Mucosa of descending colon (tissue), 3 donors: ENCODE measurements at regions not wholly inside any gene's neighbourhood (a gene's known extent, or its start where the extent isn't known, plus 50 kb on each side); places are given as distances from the start of the nearest gene placed in this dataset.

ENCODE experiments used
- ATAC-seq: fragments of 200-7000 bp; cut with Tn5 transposase; one replicate; pipeline ENCODE4 v1.9.1; 2020; ENCODE audit warnings: mild to moderate bottlenecking, moderate library complexity
- DNase-seq, 3 donors: peaks; one replicate each; pipeline ENCODE4 v3.0.0-alpha.2; 2020
- H3K36me3 ChIP-seq: fragments of 200-600 bp; one replicate; pipeline ENCODE4 v1.8.0; 2021; ENCODE audit warnings: low read depth, mild to moderate bottlenecking
- H3K4me1 ChIP-seq: fragments of 200-600 bp; one replicate; pipeline ENCODE4 v1.8.0; 2021; ENCODE audit warnings: low read depth, mild to moderate bottlenecking
- H3K4me3 ChIP-seq: fragments of 200-600 bp; one replicate; pipeline ENCODE4 v1.8.0; 2021; ENCODE audit warnings: mild to moderate bottlenecking
- H3K9me3 ChIP-seq: fragments of 200-600 bp; one replicate; pipeline ENCODE4 v1.8.0; 2021; ENCODE audit warnings: mild to moderate bottlenecking
- intact Hi-C, 2 donors: fragments of 100-400 bp; cut with DNase I in 1 of 2; cut with micrococcal nuclease in 1 of 2; formaldehyde crosslinking; loops; one replicate each; pipeline versions ENCODE4 v1.11.0 to v1.11.1; 2022; cut with DNase I, micrococcal nuclease
- TF ChIP-seq, protein P1 (sequence below): fragments of 200-600 bp; IDR thresholded peaks from one replicate; pipeline ENCODE4 v1.8.0; 2022; ENCODE audit warnings: antibody characterized with exemption, mild to moderate bottlenecking
- donor health status: DM: no; HTN: no; CAD: no; lungs with moderate emphysema.
- donor health status: DM: no; HTN: no; CAD: no.
- donor health status: DM: no; HTN: yes; CAD: no.

DNA sequence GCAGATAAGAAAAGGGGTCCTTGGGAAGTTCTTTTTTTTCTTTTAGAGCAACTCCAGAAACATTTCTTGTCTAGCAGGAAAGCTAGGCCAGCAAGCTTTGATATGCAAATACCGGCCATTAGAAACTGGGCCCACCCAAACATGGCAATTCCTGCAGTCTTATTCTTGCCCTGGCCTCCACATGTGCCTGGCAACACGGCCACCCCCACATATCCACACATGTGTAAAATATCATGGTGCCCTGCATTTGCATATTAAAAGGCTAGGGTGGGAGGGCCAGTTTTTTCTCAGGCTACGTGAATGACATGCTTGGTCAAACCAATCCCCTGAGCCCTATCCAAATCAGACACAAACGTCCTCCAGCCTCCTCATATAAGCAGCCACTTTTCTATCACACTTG, 171.7 kb upstream of the ZCCHC13 start:
- Histone ChIP-seq H3K36me3 (no peaks in the 10 kb centered on the region), H3K4me1 (no peaks in the 10 kb centered on the region), H3K4me3 (no peak overlapping the region), H3K9me3 (no peaks in the 10 kb centered on the region)
- TF ChIP-seq, protein P1, sequence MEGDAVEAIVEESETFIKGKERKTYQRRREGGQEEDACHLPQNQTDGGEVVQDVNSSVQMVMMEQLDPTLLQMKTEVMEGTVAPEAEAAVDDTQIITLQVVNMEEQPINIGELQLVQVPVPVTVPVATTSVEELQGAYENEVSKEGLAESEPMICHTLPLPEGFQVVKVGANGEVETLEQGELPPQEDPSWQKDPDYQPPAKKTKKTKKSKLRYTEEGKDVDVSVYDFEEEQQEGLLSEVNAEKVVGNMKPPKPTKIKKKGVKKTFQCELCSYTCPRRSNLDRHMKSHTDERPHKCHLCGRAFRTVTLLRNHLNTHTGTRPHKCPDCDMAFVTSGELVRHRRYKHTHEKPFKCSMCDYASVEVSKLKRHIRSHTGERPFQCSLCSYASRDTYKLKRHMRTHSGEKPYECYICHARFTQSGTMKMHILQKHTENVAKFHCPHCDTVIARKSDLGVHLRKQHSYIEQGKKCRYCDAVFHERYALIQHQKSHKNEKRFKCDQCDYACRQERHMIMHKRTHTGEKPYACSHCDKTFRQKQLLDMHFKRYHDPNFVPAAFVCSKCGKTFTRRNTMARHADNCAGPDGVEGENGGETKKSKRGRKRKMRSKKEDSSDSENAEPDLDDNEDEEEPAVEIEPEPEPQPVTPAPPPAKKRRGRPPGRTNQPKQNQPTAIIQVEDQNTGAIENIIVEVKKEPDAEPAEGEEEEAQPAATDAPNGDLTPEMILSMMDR = no peak
- intact Hi-C loops = loop anchor here in 1 of 2 donors (5.0 kb wide), 1 partner anchor 275 kb away; no protein-coding TSS in a partner anchor
- DNase-seq = no peak
- ATAC-seq = no peak

DNA sequence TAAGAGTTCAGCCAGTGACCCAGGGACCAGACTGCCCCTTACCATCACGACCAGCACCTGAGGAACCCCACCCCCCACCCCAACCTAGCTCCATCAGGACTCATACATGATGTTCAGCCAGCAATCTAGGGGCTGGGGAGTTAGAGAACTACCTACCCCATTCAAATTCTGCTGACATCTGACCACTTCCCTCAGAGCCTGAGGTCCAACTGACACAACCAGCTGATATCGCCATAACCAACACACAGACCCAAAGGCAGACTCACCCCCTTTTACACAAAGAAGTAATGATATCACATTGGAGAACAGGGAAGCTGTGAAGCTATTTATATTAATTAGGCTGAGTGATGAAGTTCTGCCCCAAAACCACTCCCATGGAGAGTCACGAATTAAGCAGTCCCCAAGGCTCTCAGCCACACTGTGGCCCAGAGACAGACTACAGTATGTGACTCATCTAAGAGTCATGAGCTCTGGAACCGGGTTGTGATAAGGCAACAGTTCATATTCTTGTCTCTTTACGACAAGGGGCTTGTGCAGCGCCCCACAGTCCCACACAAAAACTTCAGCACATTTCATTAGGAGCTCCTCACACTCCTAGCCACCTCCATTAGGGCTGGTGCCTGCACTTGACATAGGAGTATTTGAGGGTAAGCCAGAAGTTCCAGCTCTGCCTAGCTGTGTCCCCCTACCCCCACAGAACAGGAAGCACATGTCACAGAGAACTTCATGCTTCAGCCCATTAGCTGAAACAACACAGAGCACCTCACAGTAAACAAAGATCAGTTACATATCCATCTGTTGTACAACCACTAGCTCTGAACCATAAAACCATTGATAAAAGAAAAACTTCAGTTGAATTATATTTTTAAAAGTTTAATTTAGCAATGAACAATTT, 184.7 kb upstream of the ZCCHC13 start:
- Histone ChIP-seq H3K4me3 (no peak overlapping the region), H3K9me3 (no peaks in the 10 kb centered on the region), H3K4me1 (no peaks in the 10 kb centered on the region), H3K36me3 (no peaks in the 10 kb centered on the region)
- TF ChIP-seq, protein P1 = no peak
- DNase-seq = no peak
- no peak for ATAC-seq
- intact Hi-C loops = no loop called here

DNA sequence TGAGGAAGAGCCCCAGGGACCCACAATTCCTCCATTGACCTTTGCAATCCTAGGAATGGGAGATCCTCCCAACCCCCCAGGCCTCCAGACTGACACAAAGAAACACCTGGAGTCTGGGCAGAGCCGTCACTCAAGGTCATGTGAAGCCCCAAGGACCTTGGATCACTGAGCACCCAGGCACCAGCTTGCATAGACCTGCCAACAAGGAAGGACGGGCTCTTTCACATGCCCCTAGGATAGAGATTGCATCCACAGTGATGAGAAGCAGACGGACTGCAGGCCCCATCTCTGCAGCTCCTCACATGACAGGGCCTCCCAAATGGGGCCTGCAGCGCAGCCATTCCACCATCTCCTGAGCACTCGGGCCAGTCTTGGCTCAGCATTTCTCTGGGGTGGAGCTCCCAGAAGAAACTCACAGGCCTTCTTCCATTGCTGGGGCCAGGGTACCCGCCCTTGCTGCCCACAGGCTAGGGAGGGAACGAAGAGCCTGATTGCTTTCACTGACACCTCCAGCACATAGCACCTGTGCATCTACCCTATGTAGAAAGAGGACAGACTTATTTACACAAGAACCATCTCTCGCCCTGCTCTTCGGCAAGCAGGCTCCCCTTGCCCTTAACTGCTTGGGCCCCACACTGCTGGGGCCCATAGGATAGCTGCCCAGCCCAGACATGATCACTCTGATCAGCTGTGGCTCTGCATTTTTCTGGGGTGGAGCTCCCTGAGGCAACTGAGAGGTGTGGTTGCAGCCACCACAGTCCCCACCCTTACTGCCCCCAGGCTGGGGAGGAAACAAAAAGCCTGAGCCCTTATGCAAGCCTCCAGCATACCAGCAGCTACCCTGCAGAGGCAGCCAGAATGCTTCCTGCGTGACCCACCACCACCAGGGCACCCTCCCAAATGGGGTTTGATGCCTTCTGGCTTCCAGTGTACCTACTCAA, 185.7 kb upstream of the ZCCHC13 start:
- Histone ChIP-seq H3K36me3 (no peaks in the 10 kb centered on the region), H3K9me3 (no peaks in the 10 kb centered on the region), H3K4me1 (no peaks in the 10 kb centered on the region), H3K4me3 (no peak overlapping the region)
- no peak for DNase-seq
- TF ChIP-seq, protein P1 = no peak
- intact Hi-C loops = no loop called here
- ATAC-seq = no peak

DNA sequence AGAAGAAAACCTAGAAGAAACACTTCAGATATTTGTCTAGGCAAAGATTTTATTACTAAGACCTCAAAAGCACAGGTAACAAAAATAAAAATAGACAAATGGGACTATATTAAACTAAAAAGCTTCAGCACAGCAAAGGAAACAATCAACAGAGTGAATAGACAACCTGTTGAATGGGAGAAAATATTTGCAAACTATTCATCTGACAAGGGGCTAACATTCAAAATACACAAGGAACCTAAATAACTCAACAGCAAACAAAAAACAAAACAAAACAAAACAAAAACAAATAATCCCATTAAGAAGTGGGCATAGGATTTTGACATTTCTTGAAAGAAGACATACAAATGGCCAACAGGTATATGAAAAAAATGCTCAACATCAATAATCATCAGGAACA, 192.7 kb upstream of the ZCCHC13 start:
- Histone ChIP-seq H3K4me1 (no peaks in the 10 kb centered on the region), H3K4me3 (no peak overlapping the region), H3K36me3 (no peaks in the 10 kb centered on the region), H3K9me3 (no peaks in the 10 kb centered on the region)
- DNase-seq = no peak
- TF ChIP-seq, protein P1 = no peak
- no peak for ATAC-seq
- intact Hi-C loops = no loop called here

DNA sequence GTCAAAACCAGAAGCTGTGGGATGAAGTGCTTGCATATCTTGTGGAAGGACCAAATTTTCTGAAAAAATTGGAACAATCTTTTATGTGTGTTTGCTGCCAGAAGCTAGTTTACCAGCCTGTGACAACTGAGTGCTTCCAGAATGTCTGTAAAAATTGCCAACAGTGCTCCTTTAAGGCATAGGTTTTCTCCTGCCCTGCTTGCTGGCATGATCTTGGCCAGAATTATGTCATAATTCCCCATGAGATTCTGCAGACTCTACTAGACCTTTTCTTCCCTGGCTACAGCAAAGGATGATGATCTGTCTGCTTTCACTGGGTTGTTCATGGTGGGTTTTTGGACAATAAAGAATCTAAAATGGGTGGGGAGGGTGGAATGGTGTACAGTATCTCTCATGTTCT, 196.3 kb upstream of the ZCCHC13 start:
- ATAC-seq = no peak
- Histone ChIP-seq H3K4me1 (no peaks in the 10 kb centered on the region), H3K4me3 (no peak overlapping the region), H3K9me3 (no peaks in the 10 kb centered on the region), H3K36me3 (no peaks in the 10 kb centered on the region)
- TF ChIP-seq, protein P1 = no peak
- intact Hi-C loops = no loop called here
- DNase-seq = no peak
